ENCODE measurements at regions not wholly inside any gene's neighbourhood (a gene's known extent, or its start where the extent isn't known, plus 50 kb on each side); places are given as distances from the start of the nearest gene placed in this dataset.

GRCh38 chr1:168871531-168871930 is 142.5 kb upstream of the DPT start:
- Histone ChIP-seq H3K4me3 (ENCODE audit: low read depth in 1 of 2, low read length in 2 of 2) (no peak overlapping the region), H3K9me3 (ENCODE audit: low read length) (no peaks in the 10 kb centered on the region), H3K9ac (ENCODE audit: low read length) (no peak overlapping the region), H3K36me3 (ENCODE audit: insufficient read depth, low read length) (no peaks in the 10 kb centered on the region), H3K27ac (ENCODE audit: low read depth, low read length) (no peak overlapping the region), H3K27me3 (ENCODE audit: control insufficient read depth in 1 of 2, insufficient read depth in 2 of 2, low read length in 2 of 2) (no peaks in the 10 kb centered on the region), H3K4me1 (ENCODE audit: insufficient read depth, low read length) (no peaks in the 10 kb centered on the region)

- Histone ChIP-seq H3K9me3 (ENCODE audit: low read length) (no peaks in the 10 kb centered on the region), H3K4me1 (ENCODE audit: insufficient read depth, low read length) (peaks cover under 1% of the 10 kb centered on the region), H3K36me3 (ENCODE audit: insufficient read depth, low read length) (no peaks in the 10 kb centered on the region), H3K4me3 (ENCODE audit: low read depth in 1 of 2, low read length in 2 of 2) (no peak overlapping the region), H3K27me3 (ENCODE audit: control insufficient read depth in 1 of 2, insufficient read depth in 2 of 2, low read length in 2 of 2) (no peaks in the 10 kb centered on the region), H3K27ac (ENCODE audit: low read depth, low read length) (no peak overlapping the region), H3K9ac (ENCODE audit: low read length) (no peak overlapping the region)
These were observed 146.8 kb upstream of the DPT start for GRCh38 chr1:168875831-168876230.

- Histone ChIP-seq H3K9me3 (ENCODE audit: low read length) (no peaks in the 10 kb centered on the region), H3K27me3 (ENCODE audit: control insufficient read depth in 1 of 2, insufficient read depth in 2 of 2, low read length in 2 of 2) (no peaks in the 10 kb centered on the region), H3K4me1 (ENCODE audit: insufficient read depth, low read length) (peaks cover 4% of the 10 kb centered on the region), H3K36me3 (ENCODE audit: insufficient read depth, low read length) (no peaks in the 10 kb centered on the region), H3K9ac (ENCODE audit: low read length) (no peak overlapping the region), H3K4me3 (ENCODE audit: low read depth in 1 of 2, low read length in 2 of 2) (no peak overlapping the region), H3K27ac (ENCODE audit: low read depth, low read length) (no peak overlapping the region)
These were observed 147.8 kb upstream of the DPT start for GRCh38 chr1:168876830-168877229.

- no peak overlapping the region for H3K4me3 ChIP-seq (ENCODE audit: low read depth in 1 of 2, low read length in 2 of 2)
- H3K27ac ChIP-seq (ENCODE audit: low read depth, low read length) = no peak overlapping the region
- no peaks in the 10 kb centered on the region for H3K36me3 ChIP-seq (ENCODE audit: insufficient read depth, low read length)
- no peaks in the 10 kb centered on the region for H3K27me3 ChIP-seq (ENCODE audit: control insufficient read depth in 1 of 2, insufficient read depth in 2 of 2, low read length in 2 of 2)
- H3K9ac ChIP-seq (ENCODE audit: low read length) = no peak overlapping the region
- H3K4me1 ChIP-seq (ENCODE audit: insufficient read depth, low read length) = peaks cover 4% of the 10 kb centered on the region
- H3K9me3 ChIP-seq (ENCODE audit: low read length) = no peaks in the 10 kb centered on the region
These were observed 151.1 kb upstream of the DPT start for GRCh38 chr1:168879896-168880734.

GRCh38 chr1:168881656-168882260 is 152.8 kb upstream of the DPT start:
- Histone ChIP-seq H3K36me3 (ENCODE audit: insufficient read depth, low read length) (no peaks in the 10 kb centered on the region), H3K9ac (ENCODE audit: low read length) (no peak overlapping the region), H3K27ac (ENCODE audit: low read depth, low read length) (no peak overlapping the region), H3K4me3 (ENCODE audit: low read depth in 1 of 2, low read length in 2 of 2) (no peak overlapping the region), H3K9me3 (ENCODE audit: low read length) (no peaks in the 10 kb centered on the region), H3K27me3 (ENCODE audit: control insufficient read depth in 1 of 2, insufficient read depth in 2 of 2, low read length in 2 of 2) (no peaks in the 10 kb centered on the region), H3K4me1 (ENCODE audit: insufficient read depth, low read length) (peaks cover 4% of the 10 kb centered on the region)

- Histone ChIP-seq H3K9ac (ENCODE audit: low read length) (no peak overlapping the region), H3K27ac (ENCODE audit: low read depth, low read length) (no peak overlapping the region), H3K9me3 (ENCODE audit: low read length) (no peaks in the 10 kb centered on the region), H3K36me3 (ENCODE audit: insufficient read depth, low read length) (no peaks in the 10 kb centered on the region), H3K27me3 (ENCODE audit: control insufficient read depth in 1 of 2, insufficient read depth in 2 of 2, low read length in 2 of 2) (no peaks in the 10 kb centered on the region), H3K4me1 (ENCODE audit: insufficient read depth, low read length) (no peaks in the 10 kb centered on the region), H3K4me3 (ENCODE audit: low read depth in 1 of 2, low read length in 2 of 2) (no peak overlapping the region)
These were observed 158.4 kb upstream of the DPT start for GRCh38 chr1:168887381-168887780.

- Histone ChIP-seq H3K4me1 (ENCODE audit: insufficient read depth, low read length) (peaks cover 9% of the 10 kb centered on the region), H3K9me3 (ENCODE audit: low read length) (no peaks in the 10 kb centered on the region), H3K4me3 (ENCODE audit: low read depth in 1 of 2, low read length in 2 of 2) (no peak overlapping the region), H3K36me3 (ENCODE audit: insufficient read depth, low read length) (no peaks in the 10 kb centered on the region), H3K9ac (ENCODE audit: low read length) (no peak overlapping the region), H3K27me3 (ENCODE audit: control insufficient read depth in 1 of 2, insufficient read depth in 2 of 2, low read length in 2 of 2) (no peaks in the 10 kb centered on the region), H3K27ac (ENCODE audit: low read depth, low read length) (no peak overlapping the region)
These were observed 159.4 kb upstream of the DPT start for GRCh38 chr1:168888418-168888817.

GRCh38 chr1:168892931-168893330 is 163.9 kb upstream of the DPT start:
- Histone ChIP-seq H3K27ac (ENCODE audit: low read depth, low read length) (peak overlapping the region; percentile 31), H3K27me3 (ENCODE audit: control insufficient read depth in 1 of 2, insufficient read depth in 2 of 2, low read length in 2 of 2) (no peaks in the 10 kb centered on the region), H3K9me3 (ENCODE audit: low read length) (no peaks in the 10 kb centered on the region), H3K4me3 (ENCODE audit: low read depth in 1 of 2, low read length in 2 of 2) (no peak overlapping the region), H3K4me1 (ENCODE audit: insufficient read depth, low read length) (peaks cover 9% of the 10 kb centered on the region), H3K36me3 (ENCODE audit: insufficient read depth, low read length) (no peaks in the 10 kb centered on the region), H3K9ac (ENCODE audit: low read length) (no peak overlapping the region)

- H3K9ac ChIP-seq (ENCODE audit: low read length) = no peak overlapping the region
- peak overlapping the region; percentile 31 for H3K27ac ChIP-seq (ENCODE audit: low read depth, low read length)
These were observed 164.4 kb upstream of the DPT start for GRCh38 chr1:168893359-168893801.

GRCh38 chr1:168894397-168894903 is 165.4 kb upstream of the DPT start:
- Histone ChIP-seq H3K36me3 (ENCODE audit: insufficient read depth, low read length) (no peaks in the 10 kb centered on the region), H3K27me3 (ENCODE audit: control insufficient read depth in 1 of 2, insufficient read depth in 2 of 2, low read length in 2 of 2) (no peaks in the 10 kb centered on the region), H3K4me1 (ENCODE audit: insufficient read depth, low read length) (peaks cover 9% of the 10 kb centered on the region), H3K9me3 (ENCODE audit: low read length) (no peaks in the 10 kb centered on the region), H3K4me3 (ENCODE audit: low read depth in 1 of 2, low read length in 2 of 2) (no peak overlapping the region), H3K27ac (ENCODE audit: low read depth, low read length) (no peak overlapping the region), H3K9ac (ENCODE audit: low read length) (no peak overlapping the region)

More at GRCh38 chr1:168893359-168893801, 164.4 kb upstream of the DPT start:
- no peaks in the 10 kb centered on the region for H3K27me3 ChIP-seq (ENCODE audit: control insufficient read depth in 1 of 2, insufficient read depth in 2 of 2, low read length in 2 of 2)
- no peak overlapping the region for H3K4me3 ChIP-seq (ENCODE audit: low read depth in 1 of 2, low read length in 2 of 2)
- H3K9me3 ChIP-seq (ENCODE audit: low read length) = no peaks in the 10 kb centered on the region
- peaks cover 9% of the 10 kb centered on the region for H3K4me1 ChIP-seq (ENCODE audit: insufficient read depth, low read length)
- H3K36me3 ChIP-seq (ENCODE audit: insufficient read depth, low read length) = no peaks in the 10 kb centered on the region

GRCh38 chr1:168897249-168897648 is 168.2 kb upstream of the DPT start:
- H3K4me3 ChIP-seq (ENCODE audit: low read depth in 1 of 2, low read length in 2 of 2) = no peak overlapping the region
- H3K27ac ChIP-seq (ENCODE audit: low read depth, low read length) = no peak overlapping the region
- no peak overlapping the region for H3K9ac ChIP-seq (ENCODE audit: low read length)
- peaks cover 9% of the 10 kb centered on the region for H3K4me1 ChIP-seq (ENCODE audit: insufficient read depth, low read length)
- no peaks in the 10 kb centered on the region for H3K36me3 ChIP-seq (ENCODE audit: insufficient read depth, low read length)
- no peaks in the 10 kb centered on the region for H3K27me3 ChIP-seq (ENCODE audit: control insufficient read depth in 1 of 2, insufficient read depth in 2 of 2, low read length in 2 of 2)
- no peaks in the 10 kb centered on the region for H3K9me3 ChIP-seq (ENCODE audit: low read length)
